Neuronal stem cell (in vitro differentiated cells): ENCODE measurements at regions not wholly inside any gene's neighbourhood (a gene's known extent, or its start where the extent isn't known, plus 50 kb on each side); places are given as distances from the start of the nearest gene placed in this dataset.
"Not testable (repeated sequence)": the region's sequence is repeated elsewhere in the genome, so short reads cannot be mapped to it uniquely, and the experiment has no call there.

Source experiments
- DNase-seq: peaks from one replicate; pipeline ENCODE4 v3.0.0-alpha.2; 2013; ENCODE audit warnings: low spot score
- H2AFZ ChIP-seq: one replicate; pipeline ENCODE4 v1.6.1; 2013; ENCODE audit warnings: mild to moderate bottlenecking, low read length, inconsistent platforms
- H2AK5ac ChIP-seq: 2 replicates; pipeline ENCODE4 v1.6.1; 2013; ENCODE audit warnings: low read depth, mild to moderate bottlenecking, inconsistent platforms, low read length, moderate library complexity, mixed read lengths
- H2BK120ac ChIP-seq: 2 replicates; pipeline ENCODE4 v1.6.1; 2013; ENCODE audit warnings: low read depth, mild to moderate bottlenecking, inconsistent platforms, low read length, moderate library complexity, mixed read lengths
- H2BK12ac ChIP-seq: one replicate; pipeline ENCODE4 v1.6.1; 2013; ENCODE audit warnings: low read length, inconsistent platforms
- H2BK15ac ChIP-seq: 2 replicates; pipeline ENCODE4 v1.6.1; 2013; ENCODE audit warnings: mild to moderate bottlenecking, low read length, inconsistent platforms, mixed read lengths
- H2BK5ac ChIP-seq: one replicate; pipeline ENCODE4 v1.6.1; 2013; ENCODE audit warnings: inconsistent platforms, mild to moderate bottlenecking, low read length, moderate library complexity
- H3K14ac ChIP-seq: one replicate; pipeline ENCODE4 v1.6.1; 2013; ENCODE audit warnings: low read length, inconsistent platforms
- H3K18ac ChIP-seq: 2 replicates; pipeline ENCODE4 v1.6.1; 2013; ENCODE audit warnings: low read length, inconsistent platforms
- H3K23ac ChIP-seq: 2 replicates; pipeline ENCODE4 v1.6.1; 2013; ENCODE audit warnings: low read depth, mild to moderate bottlenecking, mixed read lengths, low read length, inconsistent platforms; ENCODE audit not compliant: poor library complexity
- H3K27ac ChIP-seq: replicated peaks from 3 replicates; pipeline ENCODE4 v1.5.1; 2013; ENCODE audit warnings: low read length, inconsistent platforms
- H3K27me3 ChIP-seq, 3 experiments: 2 replicates each; pipeline ENCODE4 v1.6.1; 2013; ENCODE audit warnings: low read length in 3 of 3, mild to moderate bottlenecking in 2 of 3, inconsistent platforms in 1 of 3, low read depth in 1 of 3, mixed read lengths in 1 of 3, moderate library complexity in 1 of 3; ENCODE audit not compliant: control insufficient read depth in 3 of 3, insufficient read depth in 3 of 3
- H3K36me3 ChIP-seq, 2 donors: replicated peaks in 1 of 2; 2 replicates each; pipeline ENCODE4 v1.6.1; 2013; ENCODE audit warnings: low read length in 2 of 2; ENCODE audit not compliant: control insufficient read depth in 2 of 2, insufficient read depth in 2 of 2
- H3K4ac ChIP-seq: 2 replicates; pipeline ENCODE4 v1.6.1; 2013; ENCODE audit warnings: inconsistent platforms, mild to moderate bottlenecking, low read length, moderate library complexity
- H3K4me1 ChIP-seq, 2 donors: 1 replicate in 1 of 2; 2 replicates in 1 of 2; pipeline ENCODE4 v1.6.1; 2013; ENCODE audit warnings: low read length in 2 of 2, low read depth in 1 of 2; ENCODE audit not compliant: control insufficient read depth in 2 of 2, insufficient read depth in 1 of 2
- H3K4me2 ChIP-seq: one replicate; pipeline ENCODE4 v1.6.1; 2013; ENCODE audit warnings: mild to moderate bottlenecking, low read length, inconsistent platforms; ENCODE audit not compliant: insufficient read depth, poor library complexity, severe bottlenecking
- H3K4me3 ChIP-seq, 2 donors: 2 replicates each; pipeline ENCODE4 v1.5.1; 2013; ENCODE audit warnings: low read length in 2 of 2, mild to moderate bottlenecking in 2 of 2, inconsistent platforms in 1 of 2, moderate library complexity in 1 of 2
- H3K79me1 ChIP-seq: one replicate; pipeline ENCODE4 v1.6.1; 2013; ENCODE audit warnings: low read depth, mild to moderate bottlenecking, inconsistent platforms, low read length, moderate library complexity
- H3K9ac ChIP-seq: one replicate; pipeline ENCODE4 v1.6.1; 2013; ENCODE audit warnings: mild to moderate bottlenecking, low read depth, low read length, inconsistent platforms; ENCODE audit not compliant: poor library complexity
- H3K9me3 ChIP-seq, 2 donors: replicated peaks in 1 of 2; 2 replicates each; pipeline versions ENCODE3 to v1.6.1; 2013; ENCODE audit warnings: low read length in 2 of 2, mild to moderate bottlenecking in 2 of 2, inconsistent platforms in 1 of 2, low read depth in 1 of 2, mixed read lengths in 1 of 2, moderate library complexity in 1 of 2; ENCODE audit not compliant: control insufficient read depth in 2 of 2, insufficient read depth in 1 of 2
- H4K8ac ChIP-seq: one replicate; pipeline ENCODE4 v1.6.1; 2013; ENCODE audit warnings: low read depth, mild to moderate bottlenecking, inconsistent platforms, low read length, moderate library complexity
- H4K91ac ChIP-seq: one replicate; pipeline ENCODE4 v1.6.1; 2013; ENCODE audit warnings: low read length, low read depth, mild to moderate bottlenecking, inconsistent platforms; ENCODE audit not compliant: poor library complexity
- WGBS, 2 donors: extraction: QIAGEN DNeasy Blood & Tissue Kit; methylation state at CpG; one replicate each; pipeline ENCODE4 v1.1.7; 2013; ENCODE audit warnings: missing lambda C conversion rate in 2 of 2, mixed read lengths in 1 of 2; ENCODE audit not compliant: insufficient read length in 2 of 2, insufficient replicate concordance in 1 of 2; ENCODE audit errors: extremely low coverage in 2 of 2; 5-methylcytosine and 5-hydroxymethylcytosine counted together

- Histone ChIP-seq H2AK5ac (no peak overlapping the region), H2AFZ (no peak overlapping the region), H4K8ac (no peak overlapping the region), H3K79me1 (no peaks in the 10 kb centered on the region), H3K9me3 (peaks cover 9 to 57% of the 10 kb centered on the region in 2 donors), H3K9ac (no peak overlapping the region), H3K36me3 (no peaks in the 10 kb centered on the region), H3K14ac (no peak overlapping the region), H3K18ac (no peak overlapping the region), H2BK5ac (no peak overlapping the region), H3K23ac (no peak overlapping the region), H2BK15ac (no peak overlapping the region), H3K4me3 (no peak overlapping the region), H4K91ac (no peak overlapping the region), H3K27ac (no peak overlapping the region), H3K27me3 (no peaks in the 10 kb centered on the region), H2BK120ac (no peak overlapping the region), H3K4me2 (no peak overlapping the region), H3K4me1 (no peaks in the 10 kb centered on the region), H3K4ac (no peak overlapping the region), H2BK12ac (no peak overlapping the region)
- no CpG with 5 or more reads among the region's 4 CpGs for WGBS, 2 donors
- DNase-seq, result no peak
Observed at GRCh38 chr5:123936548-123936947, 424.6 kb downstream of the CSNK1G3 start.

GRCh38 chr5:123933812-123934211, 421.8 kb downstream of the CSNK1G3 start:
- H2BK15ac ChIP-seq, H3K4me3 ChIP-seq, H3K4me2 ChIP-seq, H3K14ac ChIP-seq, H3K9ac ChIP-seq, H2AK5ac ChIP-seq, H3K27ac ChIP-seq, H2BK12ac ChIP-seq, H3K27me3 ChIP-seq, H3K23ac ChIP-seq, H3K79me1 ChIP-seq, H4K8ac ChIP-seq, H2BK120ac ChIP-seq, H3K4me1 ChIP-seq, H2BK5ac ChIP-seq, H3K18ac ChIP-seq, H3K36me3 ChIP-seq, H3K4ac ChIP-seq, H2AFZ ChIP-seq, H4K91ac ChIP-seq, DNase-seq: not testable (repeated sequence)
- peaks cover 9 to 33% of the 10 kb centered on the region in 2 donors for H3K9me3 ChIP-seq
- no CpG with 5 or more reads among the region's 7 CpGs for WGBS, 2 donors

GRCh38 chr5:123929055-123929474, 417.1 kb downstream of the CSNK1G3 start:
- H2BK5ac ChIP-seq, result no peak overlapping the region
- no peaks in the 10 kb centered on the region for H3K27me3 ChIP-seq
- no peak overlapping the region for H2AFZ ChIP-seq
- H3K9me3 ChIP-seq, result no peaks in the 10 kb centered on the region
- no peak overlapping the region for H2BK12ac ChIP-seq
- H3K23ac ChIP-seq, result no peak overlapping the region
- no peak overlapping the region for H3K4ac ChIP-seq
- H3K9ac ChIP-seq, result no peak overlapping the region
- WGBS, 2 donors, result no CpG with 5 or more reads among the region's 1 CpG
- no peak overlapping the region for H3K18ac ChIP-seq
- H3K27ac ChIP-seq, result no peak overlapping the region
- H3K4me1 ChIP-seq, result peaks cover 0 to 2% of the 10 kb centered on the region in 2 donors
- no peak overlapping the region for H3K4me2 ChIP-seq
- no peak overlapping the region for H3K4me3 ChIP-seq
- H2BK15ac ChIP-seq, result no peak overlapping the region
- no peaks in the 10 kb centered on the region for H3K36me3 ChIP-seq
- no peak overlapping the region for H2BK120ac ChIP-seq
- no peak overlapping the region for H4K91ac ChIP-seq
- no peak for DNase-seq
- no peak overlapping the region for H2AK5ac ChIP-seq
- no peak overlapping the region for H3K14ac ChIP-seq
- no peak overlapping the region for H4K8ac ChIP-seq
- H3K79me1 ChIP-seq, result no peaks in the 10 kb centered on the region

GRCh38 chr5:123928401-123928800, 416.4 kb downstream of the CSNK1G3 start:
- WGBS, 2 donors, result no CpG with 5 or more reads among the region's 2 CpGs
- no peak overlapping the region for H3K4me3 ChIP-seq
- no peaks in the 10 kb centered on the region for H3K79me1 ChIP-seq
- H4K8ac ChIP-seq, result no peak overlapping the region
- H2AFZ ChIP-seq, result no peak overlapping the region
- H2BK15ac ChIP-seq, result no peak overlapping the region
- no peak overlapping the region for H3K4ac ChIP-seq
- no peak overlapping the region for H2AK5ac ChIP-seq
- peaks cover 0 to 2% of the 10 kb centered on the region in 2 donors for H3K4me1 ChIP-seq
- no peak overlapping the region for H3K27ac ChIP-seq
- no peak for DNase-seq
- no peak overlapping the region for H2BK120ac ChIP-seq
- H2BK12ac ChIP-seq, result no peak overlapping the region
- no peak overlapping the region for H3K23ac ChIP-seq
- H4K91ac ChIP-seq, result no peak overlapping the region
- no peaks in the 10 kb centered on the region for H3K36me3 ChIP-seq
- H3K9ac ChIP-seq, result no peak overlapping the region
- no peaks in the 10 kb centered on the region for H3K9me3 ChIP-seq
- H3K4me2 ChIP-seq, result no peak overlapping the region
- H3K14ac ChIP-seq, result no peak overlapping the region
- H3K27me3 ChIP-seq, result no peaks in the 10 kb centered on the region
- no peak overlapping the region for H3K18ac ChIP-seq
- no peak overlapping the region for H2BK5ac ChIP-seq
